ENCODE measurements at regions not wholly inside any gene's neighbourhood (a gene's known extent, or its start where the extent isn't known, plus 50 kb on each side); places are given as distances from the start of the nearest gene placed in this dataset.

GRCh38 chr17:68662037-68662432 is 60.9 kb upstream of the FAM20A start:
- DNase-seq (ENCODE audit: low spot score) (no peak), ATAC-seq (ENCODE audit: insufficient number of reproducible peaks, low FRiP score, low read depth) (no peak)
- Histone ChIP-seq H3K4me3 (no peak overlapping the region), H3K4me1 (ENCODE audit: control insufficient read depth in 1 of 2, low read depth in 2 of 2) (peaks cover 0 to 5% of the 10 kb centered on the region in 2 donors), H3K27ac (no peak overlapping the region), H3K9me3 (no peaks in the 10 kb centered on the region), H3K36me3 (no peaks in the 10 kb centered on the region), H3K27me3 (replicated peaks; ENCODE audit: insufficient read depth) (no peaks in the 10 kb centered on the region)
- no peak for TF ChIP-seq CTCF (IDR thresholded peaks at IDR 0.05)

- Histone ChIP-seq H3K27ac (no peak overlapping the region), H3K4me1 (ENCODE audit: control insufficient read depth in 1 of 2, low read depth in 2 of 2) (peaks cover 0 to 5% of the 10 kb centered on the region in 2 donors), H3K36me3 (no peaks in the 10 kb centered on the region), H3K4me3 (no peak overlapping the region), H3K27me3 (replicated peaks; ENCODE audit: insufficient read depth) (no peaks in the 10 kb centered on the region), H3K9me3 (no peaks in the 10 kb centered on the region)
- no peak for TF ChIP-seq CTCF (IDR thresholded peaks at IDR 0.05)
- ATAC-seq (ENCODE audit: insufficient number of reproducible peaks, low FRiP score, low read depth) = no peak
- no peak for DNase-seq (ENCODE audit: low spot score)
Measured at GRCh38 chr17:68661265-68662036, 60.3 kb upstream of the FAM20A start.

- no peak for TF ChIP-seq CTCF (IDR thresholded peaks at IDR 0.05)
- no peaks in the 10 kb centered on the region for H3K9me3 ChIP-seq
Measured at GRCh38 chr17:68660302-68660701, 59.1 kb upstream of the FAM20A start.

GRCh38 chr17:68658999-68659780 is 58.0 kb upstream of the FAM20A start:
- Histone ChIP-seq H3K36me3 (no peaks in the 10 kb centered on the region), H3K4me1 (ENCODE audit: control insufficient read depth in 1 of 2, low read depth in 2 of 2) (peaks cover 0 to 5% of the 10 kb centered on the region in 2 donors), H3K9me3 (no peaks in the 10 kb centered on the region), H3K4me3 (no peak overlapping the region), H3K27ac (no peak overlapping the region), H3K27me3 (replicated peaks; ENCODE audit: insufficient read depth) (no peaks in the 10 kb centered on the region)
- DNase-seq (ENCODE audit: low spot score) (no peak), ATAC-seq (ENCODE audit: insufficient number of reproducible peaks, low FRiP score, low read depth) (no peak)
- no peak for TF ChIP-seq CTCF (IDR thresholded peaks at IDR 0.05)

More at GRCh38 chr17:68660302-68660701, 59.1 kb upstream of the FAM20A start:
- Histone ChIP-seq H3K27me3 (replicated peaks; ENCODE audit: insufficient read depth) (no peaks in the 10 kb centered on the region), H3K4me3 (no peak overlapping the region), H3K36me3 (no peaks in the 10 kb centered on the region), H3K4me1 (ENCODE audit: control insufficient read depth in 1 of 2, low read depth in 2 of 2) (peaks cover 0 to 5% of the 10 kb centered on the region in 2 donors), H3K27ac (no peak overlapping the region)
- no peak for ATAC-seq (ENCODE audit: insufficient number of reproducible peaks, low FRiP score, low read depth)
- DNase-seq (ENCODE audit: low spot score) = no peak

GRCh38 chr17:68657576-68657975 is 56.4 kb upstream of the FAM20A start:
- TF ChIP-seq CTCF (IDR thresholded peaks at IDR 0.05) = no peak
- DNase-seq (ENCODE audit: low spot score) (no peak), ATAC-seq (ENCODE audit: insufficient number of reproducible peaks, low FRiP score, low read depth) (no peak)
- Histone ChIP-seq H3K27ac (no peak overlapping the region), H3K4me3 (no peak overlapping the region), H3K36me3 (no peaks in the 10 kb centered on the region), H3K4me1 (ENCODE audit: control insufficient read depth in 1 of 2, low read depth in 2 of 2) (peaks cover 0 to 5% of the 10 kb centered on the region in 2 donors), H3K27me3 (replicated peaks; ENCODE audit: insufficient read depth) (no peaks in the 10 kb centered on the region), H3K9me3 (no peaks in the 10 kb centered on the region)

Measured in thoracic aorta (tissue), 2 donors.